ENCODE measurements at regions not wholly inside any gene's neighbourhood (a gene's known extent, or its start where the extent isn't known, plus 50 kb on each side); places are given as distances from the start of the nearest gene placed in this dataset.

GRCh38 chr15:95594496-95594895 lies 736.0 kb upstream of the NR2F2 start:
- no peak for DNase-seq

GRCh38 chr15:95595759-95596158 lies 734.7 kb upstream of the NR2F2 start:
- DNase-seq, result no peak

GRCh38 chr15:95596496-95596895 lies 734.0 kb upstream of the NR2F2 start:
- DNase-seq, result no peak

GRCh38 chr15:95598251-95598855 lies 732.1 kb upstream of the NR2F2 start:
- no peak for DNase-seq

GRCh38 chr15:95600367-95600766 lies 730.1 kb upstream of the NR2F2 start:
- DNase-seq, result no peak

- DNase-seq, result no peak
Measured at GRCh38 chr15:95600884-95601283, 729.6 kb upstream of the NR2F2 start.

GRCh38 chr15:95601525-95601924 lies 729.0 kb upstream of the NR2F2 start:
- no peak for DNase-seq

GRCh38 chr15:95603802-95604201 lies 726.7 kb upstream of the NR2F2 start:
- no peak for DNase-seq

GRCh38 chr15:95604634-95605036 lies 725.9 kb upstream of the NR2F2 start:
- no peak for DNase-seq

- no peak for DNase-seq
Measured at GRCh38 chr15:95605098-95605497, 725.4 kb upstream of the NR2F2 start.

- DNase-seq, result no peak
Measured at GRCh38 chr15:95606551-95606950, 723.9 kb upstream of the NR2F2 start.

- no peak for DNase-seq
Measured at GRCh38 chr15:95608371-95608770, 722.1 kb upstream of the NR2F2 start.

GRCh38 chr15:95609096-95609495 lies 721.4 kb upstream of the NR2F2 start:
- no peak for DNase-seq

- DNase-seq, result no peak
Measured at GRCh38 chr15:95610945-95611344, 719.6 kb upstream of the NR2F2 start.

- no peak for DNase-seq
Measured at GRCh38 chr15:95615436-95615835, 715.1 kb upstream of the NR2F2 start.

- DNase-seq, result no peak
Measured at GRCh38 chr15:95616306-95616705, 714.2 kb upstream of the NR2F2 start.

- DNase-seq, result no peak
Measured at GRCh38 chr15:95620934-95621579, 709.4 kb upstream of the NR2F2 start.

GRCh38 chr15:95622843-95623242 lies 707.7 kb upstream of the NR2F2 start:
- no peak for DNase-seq

GRCh38 chr15:95624100-95624499 lies 706.4 kb upstream of the NR2F2 start:
- no peak for DNase-seq

- DNase-seq, result no peak
Measured at GRCh38 chr15:95624616-95625361, 705.7 kb upstream of the NR2F2 start.

GRCh38 chr15:95626501-95627361 lies 703.8 kb upstream of the NR2F2 start:
- DNase-seq, result no peak

- DNase-seq, result no peak
Measured at GRCh38 chr15:95629503-95630168, 700.9 kb upstream of the NR2F2 start.

- DNase-seq, result no peak
Measured at GRCh38 chr15:95630683-95631082, 699.8 kb upstream of the NR2F2 start.
